Caki2 (cell line): ENCODE measurements at regions not wholly inside any gene's neighbourhood (a gene's known extent, or its start where the extent isn't known, plus 50 kb on each side); places are given as distances from the start of the nearest gene placed in this dataset.

Source experiments
- DNase-seq: peaks from one replicate; pipeline ENCODE4 v3.0.0-alpha.2; 2015; ENCODE audit warnings: low read depth
- in situ Hi-C: cut with HindIII; loops from 2 replicates; pipeline ENCODE4 v1.10.0; 2016; ENCODE audit warnings: low sequenced_read_pairs, low pct_unique_long_range_greater_than_20kb, mixed read lengths

- DNase-seq, result no peak
- in situ Hi-C loops, result no loop called here
Measured at GRCh38 chr13:29955137-29955650, 104.8 kb upstream of the UBL3 start.

GRCh38 chr13:29954082-29955028 is 103.9 kb upstream of the UBL3 start:
- in situ Hi-C loops, result no loop called here
- DNase-seq, result no peak

- DNase-seq, result no peak
- in situ Hi-C loops, result no loop called here
Measured at GRCh38 chr13:29953542-29953941, 103.1 kb upstream of the UBL3 start.

- DNase-seq, result no peak
- in situ Hi-C loops, result no loop called here
Measured at GRCh38 chr13:29952245-29952644, 101.8 kb upstream of the UBL3 start.

GRCh38 chr13:29948791-29949190 is 98.4 kb upstream of the UBL3 start:
- no peak for DNase-seq
- in situ Hi-C loops, result no loop called here

- in situ Hi-C loops, result no loop called here
- DNase-seq, result no peak
Measured at GRCh38 chr13:29948244-29948643, 97.8 kb upstream of the UBL3 start.

GRCh38 chr13:29947839-29948238 is 97.4 kb upstream of the UBL3 start:
- DNase-seq, result no peak
- in situ Hi-C loops, result no loop called here

- in situ Hi-C loops, result no loop called here
- no peak for DNase-seq
Measured at GRCh38 chr13:29946093-29946492, 95.7 kb upstream of the UBL3 start.

GRCh38 chr13:29943686-29944085 is 93.3 kb upstream of the UBL3 start:
- no peak for DNase-seq
- in situ Hi-C loops, result no loop called here

- in situ Hi-C loops, result no loop called here
- DNase-seq, result no peak
Measured at GRCh38 chr13:29943273-29943672, 92.9 kb upstream of the UBL3 start.

GRCh38 chr13:29940715-29941114 is 90.3 kb upstream of the UBL3 start:
- in situ Hi-C loops, result no loop called here
- DNase-seq, result no peak

GRCh38 chr13:29939158-29939557 is 88.7 kb upstream of the UBL3 start:
- no peak for DNase-seq

GRCh38 chr13:29937841-29938240 is 87.4 kb upstream of the UBL3 start:
- DNase-seq, result no peak
- in situ Hi-C loops, result no loop called here

More at GRCh38 chr13:29939158-29939557, 88.7 kb upstream of the UBL3 start:
- in situ Hi-C loops, result no loop called here

GRCh38 chr13:29937379-29937778 is 87.0 kb upstream of the UBL3 start:
- no peak for DNase-seq
- in situ Hi-C loops, result no loop called here

- DNase-seq, result no peak
- in situ Hi-C loops, result no loop called here
Measured at GRCh38 chr13:29936956-29937355, 86.5 kb upstream of the UBL3 start.

GRCh38 chr13:29936051-29936813 is 85.8 kb upstream of the UBL3 start:
- in situ Hi-C loops, result no loop called here

GRCh38 chr13:29935309-29935981 is 85.0 kb upstream of the UBL3 start:
- in situ Hi-C loops, result no loop called here
- no peak for DNase-seq

More at GRCh38 chr13:29936051-29936813, 85.8 kb upstream of the UBL3 start:
- no peak for DNase-seq

GRCh38 chr13:29934531-29935308 is 84.3 kb upstream of the UBL3 start:
- in situ Hi-C loops, result no loop called here
- no peak for DNase-seq
